ENCODE measurements at regions not wholly inside any gene's neighbourhood (a gene's known extent, or its start where the extent isn't known, plus 50 kb on each side); places are given as distances from the start of the nearest gene placed in this dataset.

- Histone ChIP-seq H4K20me1 (ENCODE audit: low read depth, low read length) (no peaks in the 10 kb centered on the region), H3K9ac (ENCODE audit: low read length) (no peak overlapping the region), H3K4me2 (ENCODE audit: low read depth, low read length, poor library complexity, severe bottlenecking) (no peak overlapping the region), H3K36me3 (ENCODE audit: low read length) (no peaks in the 10 kb centered on the region), H3K9me3 (ENCODE audit: insufficient read depth, low read length) (no peaks in the 10 kb centered on the region), H3F3A (ENCODE audit: insufficient read depth) (no peaks in the 10 kb centered on the region), H2AFZ (ENCODE audit: low read depth, low read length, severe bottlenecking) (no peak overlapping the region), H3K79me2 (ENCODE audit: insufficient read depth, low read length) (no peaks in the 10 kb centered on the region), H3K27ac (ENCODE audit: low read depth, low read length) (no peak overlapping the region), H3K4me3 (ENCODE audit: insufficient read depth, low read length, poor library complexity, severe bottlenecking) (no peak overlapping the region), H3K27me3 (ENCODE audit: low read length) (no peaks in the 10 kb centered on the region), H3K9me2 (replicated peaks; ENCODE audit: insufficient read depth, low read length) (no peaks in the 10 kb centered on the region)
- TF ChIP-seq EZH2phosphoT487 (conservative IDR thresholded peaks at IDR 0.05; ENCODE audit: low read length) (no peak), CTCF (IDR thresholded peaks at IDR 0.05; ENCODE audit: insufficient read depth, low read length, poor library complexity, severe bottlenecking) (no peak)
Observed at GRCh38 chr2:65778137-65778536, 345.7 kb upstream of the SPRED2 start.

- H3K9ac ChIP-seq (ENCODE audit: low read length), result no peak overlapping the region
- no peaks in the 10 kb centered on the region for H3K9me3 ChIP-seq (ENCODE audit: insufficient read depth, low read length)
- no peak overlapping the region for H3K4me3 ChIP-seq (ENCODE audit: insufficient read depth, low read length, poor library complexity, severe bottlenecking)
- H3K4me2 ChIP-seq (ENCODE audit: low read depth, low read length, poor library complexity, severe bottlenecking), result no peak overlapping the region
- no peak overlapping the region for H3K27ac ChIP-seq (ENCODE audit: low read depth, low read length)
- no peak overlapping the region for H2AFZ ChIP-seq (ENCODE audit: low read depth, low read length, severe bottlenecking)
- no peaks in the 10 kb centered on the region for H4K20me1 ChIP-seq (ENCODE audit: low read depth, low read length)
- TF ChIP-seq CTCF (IDR thresholded peaks at IDR 0.05; ENCODE audit: insufficient read depth, low read length, poor library complexity, severe bottlenecking), result no peak
- no peak for TF ChIP-seq EZH2phosphoT487 (conservative IDR thresholded peaks at IDR 0.05; ENCODE audit: low read length)
- H3K36me3 ChIP-seq (ENCODE audit: low read length), result no peaks in the 10 kb centered on the region
- H3K79me2 ChIP-seq (ENCODE audit: insufficient read depth, low read length), result no peaks in the 10 kb centered on the region
- no peaks in the 10 kb centered on the region for H3K9me2 ChIP-seq (replicated peaks; ENCODE audit: insufficient read depth, low read length)
- no peaks in the 10 kb centered on the region for H3F3A ChIP-seq (ENCODE audit: insufficient read depth)
- no peaks in the 10 kb centered on the region for H3K27me3 ChIP-seq (ENCODE audit: low read length)
Observed at GRCh38 chr2:65775839-65776238, 343.4 kb upstream of the SPRED2 start.

GRCh38 chr2:65767946-65768345 is 335.5 kb upstream of the SPRED2 start:
- Histone ChIP-seq H3K27ac (ENCODE audit: low read depth, low read length) (no peak overlapping the region), H3K9ac (ENCODE audit: low read length) (no peak overlapping the region), H3K9me3 (ENCODE audit: insufficient read depth, low read length) (no peaks in the 10 kb centered on the region), H3K4me3 (ENCODE audit: insufficient read depth, low read length, poor library complexity, severe bottlenecking) (no peak overlapping the region), H3K79me2 (ENCODE audit: insufficient read depth, low read length) (no peaks in the 10 kb centered on the region), H3F3A (ENCODE audit: insufficient read depth) (no peaks in the 10 kb centered on the region), H3K4me2 (ENCODE audit: low read depth, low read length, poor library complexity, severe bottlenecking) (no peak overlapping the region), H2AFZ (ENCODE audit: low read depth, low read length, severe bottlenecking) (no peak overlapping the region), H4K20me1 (ENCODE audit: low read depth, low read length) (no peaks in the 10 kb centered on the region), H3K9me2 (replicated peaks; ENCODE audit: insufficient read depth, low read length) (no peaks in the 10 kb centered on the region), H3K36me3 (ENCODE audit: low read length) (no peaks in the 10 kb centered on the region), H3K27me3 (ENCODE audit: low read length) (no peaks in the 10 kb centered on the region)
- TF ChIP-seq CTCF (IDR thresholded peaks at IDR 0.05; ENCODE audit: insufficient read depth, low read length, poor library complexity, severe bottlenecking) (no peak), EZH2phosphoT487 (conservative IDR thresholded peaks at IDR 0.05; ENCODE audit: low read length) (no peak)
